ENCODE measurements at regions not wholly inside any gene's neighbourhood (a gene's known extent, or its start where the extent isn't known, plus 50 kb on each side); places are given as distances from the start of the nearest gene placed in this dataset.

DNA sequence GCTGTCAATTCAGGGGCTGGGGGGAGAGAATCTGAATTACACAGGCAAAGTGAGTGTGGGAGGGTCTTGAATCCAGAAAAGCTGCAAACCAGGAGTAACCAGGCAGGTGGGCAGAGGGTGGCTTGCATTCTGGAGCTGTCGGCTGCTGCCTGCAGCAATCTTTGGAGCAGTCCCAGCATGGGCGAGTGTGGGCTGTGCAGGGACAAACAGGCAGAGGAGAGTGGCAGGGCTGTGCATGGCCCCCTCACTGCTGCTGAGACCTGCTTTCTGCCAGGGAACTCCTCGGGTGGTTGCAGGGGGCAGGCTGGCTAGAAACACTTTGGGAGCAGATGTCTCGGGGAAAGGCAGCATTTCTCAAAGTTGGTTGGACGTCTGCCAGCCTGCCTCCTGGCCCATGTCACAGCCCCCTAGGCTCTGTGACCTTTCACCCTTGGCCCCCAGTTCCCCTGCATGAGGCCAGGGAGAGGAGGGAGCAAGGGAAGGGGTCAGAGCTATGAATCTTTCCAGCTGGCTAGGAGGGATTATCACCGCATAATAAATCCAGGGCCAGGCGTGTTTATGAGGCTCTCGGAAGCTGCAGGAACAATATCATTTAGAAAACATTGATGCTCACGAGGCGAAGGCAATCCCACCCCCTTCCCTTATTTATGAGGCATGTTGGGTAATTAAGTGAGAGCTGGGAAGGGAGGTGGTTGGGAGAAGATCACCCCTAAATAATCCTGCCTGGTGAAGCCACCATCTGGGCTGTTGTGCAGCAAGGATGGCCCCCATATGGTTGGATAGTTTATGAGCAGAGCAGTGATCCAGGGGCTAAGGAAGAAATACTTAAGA is 212.3 kb upstream of the NCAM1 start:
- no peak for TF ChIP-seq EZH2 (IDR thresholded peaks at IDR 0.05; ENCODE audit: borderline replicate concordance, low read length)
- TF ChIP-seq, protein P1, sequence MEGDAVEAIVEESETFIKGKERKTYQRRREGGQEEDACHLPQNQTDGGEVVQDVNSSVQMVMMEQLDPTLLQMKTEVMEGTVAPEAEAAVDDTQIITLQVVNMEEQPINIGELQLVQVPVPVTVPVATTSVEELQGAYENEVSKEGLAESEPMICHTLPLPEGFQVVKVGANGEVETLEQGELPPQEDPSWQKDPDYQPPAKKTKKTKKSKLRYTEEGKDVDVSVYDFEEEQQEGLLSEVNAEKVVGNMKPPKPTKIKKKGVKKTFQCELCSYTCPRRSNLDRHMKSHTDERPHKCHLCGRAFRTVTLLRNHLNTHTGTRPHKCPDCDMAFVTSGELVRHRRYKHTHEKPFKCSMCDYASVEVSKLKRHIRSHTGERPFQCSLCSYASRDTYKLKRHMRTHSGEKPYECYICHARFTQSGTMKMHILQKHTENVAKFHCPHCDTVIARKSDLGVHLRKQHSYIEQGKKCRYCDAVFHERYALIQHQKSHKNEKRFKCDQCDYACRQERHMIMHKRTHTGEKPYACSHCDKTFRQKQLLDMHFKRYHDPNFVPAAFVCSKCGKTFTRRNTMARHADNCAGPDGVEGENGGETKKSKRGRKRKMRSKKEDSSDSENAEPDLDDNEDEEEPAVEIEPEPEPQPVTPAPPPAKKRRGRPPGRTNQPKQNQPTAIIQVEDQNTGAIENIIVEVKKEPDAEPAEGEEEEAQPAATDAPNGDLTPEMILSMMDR (conservative IDR thresholded peaks at IDR 0.05 in 1 of 2, IDR thresholded peaks at IDR 0.05 in 1 of 2; ENCODE audit: extremely low read depth in 1 of 2, insufficient read depth in 1 of 2, low read depth in 1 of 2, low read length in 2 of 2), result no peak
